Ishikawa (cell line): ENCODE measurements at regions not wholly inside any gene's neighbourhood (a gene's known extent, or its start where the extent isn't known, plus 50 kb on each side); places are given as distances from the start of the nearest gene placed in this dataset.

Experiments
- CEBPB ChIP-seq: IDR thresholded peaks from 2 replicates; pipeline ENCODE4 v1.6.1; 2012
- CREB1 ChIP-seq: IDR thresholded peaks from 2 replicates; pipeline ENCODE4 v1.6.1; 2012; ENCODE audit warnings: low read depth
- EGR1 ChIP-seq: IDR thresholded peaks from 2 replicates; pipeline ENCODE4 v1.6.1; 2012
- EP300 ChIP-seq: IDR thresholded peaks from 2 replicates; pipeline ENCODE4 v1.6.1; 2012; ENCODE audit warnings: borderline replicate concordance
- FOXM1 ChIP-seq: IDR thresholded peaks from 2 replicates; pipeline ENCODE4 v1.6.1; 2012; ENCODE audit warnings: low read depth, borderline replicate concordance
- MAX ChIP-seq: IDR thresholded peaks from 2 replicates; pipeline ENCODE4 v1.6.1; 2012
- NFIC ChIP-seq: IDR thresholded peaks from 2 replicates; pipeline ENCODE4 v1.6.1; 2012
- RAD21 ChIP-seq: IDR thresholded peaks from 2 replicates; pipeline ENCODE4 v1.6.1; 2012; ENCODE audit warnings: low read depth
- REST ChIP-seq: IDR thresholded peaks from 2 replicates; pipeline ENCODE4 v1.6.1; 2012; ENCODE audit warnings: low read depth, mild to moderate bottlenecking
- TAF1 ChIP-seq: IDR thresholded peaks from 2 replicates; pipeline ENCODE4 v1.6.1; 2012; ENCODE audit warnings: low read depth, mild to moderate bottlenecking
- TCF12 ChIP-seq: IDR thresholded peaks from 2 replicates; pipeline ENCODE4 v1.6.1; 2012; ENCODE audit warnings: low read depth
- TEAD4 ChIP-seq: IDR thresholded peaks from 2 replicates; pipeline ENCODE4 v1.6.1; 2012
- USF1 ChIP-seq: IDR thresholded peaks from 2 replicates; pipeline ENCODE4 v1.6.1; 2012
- YY1 ChIP-seq: IDR thresholded peaks from 2 replicates; pipeline ENCODE4 v1.6.1; 2012; ENCODE audit warnings: low read depth
- ZBTB7A ChIP-seq: IDR thresholded peaks from 2 replicates; pipeline ENCODE4 v1.6.1; 2012; ENCODE audit warnings: low read depth

GRCh38 chr6:126722411-126722810 lies 382.5 kb downstream of the CENPW start:
- TF ChIP-seq USF1 = no peak
- no peak for TF ChIP-seq CREB1
- TF ChIP-seq EGR1 = no peak
- TF ChIP-seq YY1 = no peak
- TF ChIP-seq TAF1 = no peak
- TF ChIP-seq ZBTB7A = no peak
- TF ChIP-seq MAX = no peak
- no peak for TF ChIP-seq EP300
- no peak for TF ChIP-seq RAD21
- no peak for TF ChIP-seq TEAD4
- TF ChIP-seq FOXM1 = no peak
- no peak for TF ChIP-seq TCF12
- no peak for TF ChIP-seq NFIC

- TF ChIP-seq TCF12 = no peak
- no peak for TF ChIP-seq YY1
- TF ChIP-seq ZBTB7A = no peak
- no peak for TF ChIP-seq MAX
- TF ChIP-seq REST = no peak
- no peak for TF ChIP-seq CEBPB
- no peak for TF ChIP-seq USF1
- no peak for TF ChIP-seq TEAD4
- no peak for TF ChIP-seq CREB1
- no peak for TF ChIP-seq EGR1
- TF ChIP-seq NFIC = no peak
- no peak for TF ChIP-seq TAF1
- no peak for TF ChIP-seq RAD21
- TF ChIP-seq EP300 = no peak
- TF ChIP-seq FOXM1 = no peak
Observed at GRCh38 chr6:126723541-126724170, 383.7 kb downstream of the CENPW start.

- TF ChIP-seq NFIC (no peak), EP300 (no peak), CREB1 (no peak), YY1 (no peak), TEAD4 (no peak), REST (no peak), TCF12 (no peak), CEBPB (no peak), RAD21 (no peak), MAX (no peak), ZBTB7A (no peak), FOXM1 (no peak), TAF1 (no peak), USF1 (no peak), EGR1 (no peak)
Observed at GRCh38 chr6:126724821-126725220, 384.9 kb downstream of the CENPW start.

- TF ChIP-seq CREB1 = no peak
- no peak for TF ChIP-seq MAX
- TF ChIP-seq RAD21 = no peak
- TF ChIP-seq TAF1 = no peak
- TF ChIP-seq EGR1 = no peak
- no peak for TF ChIP-seq YY1
- no peak for TF ChIP-seq NFIC
- TF ChIP-seq TEAD4 = no peak
- no peak for TF ChIP-seq CEBPB
- no peak for TF ChIP-seq ZBTB7A
- TF ChIP-seq USF1 = no peak
- no peak for TF ChIP-seq REST
- TF ChIP-seq EP300 = no peak
- no peak for TF ChIP-seq FOXM1
- TF ChIP-seq TCF12 = no peak
Observed at GRCh38 chr6:126738146-126738545, 380.3 kb upstream of the RSPO3 start.
